Stomach (tissue), 4 donors: ENCODE measurements at regions not wholly inside any gene's neighbourhood (a gene's known extent, or its start where the extent isn't known, plus 50 kb on each side); places are given as distances from the start of the nearest gene placed in this dataset.

Experiments used
- CTCF ChIP-seq, 7 experiments: fragments of 450-650 bp in 4 of 7; fragments of 200-600 bp in 3 of 7; sonication (generic) in 3 of 7; IDR thresholded peaks; one replicate each; pipeline ENCODE4 v1.5.1; 2016 to 2019; ENCODE audit warnings: antibody characterized with exemption in 7 of 7, control low read depth in 2 of 7, mild to moderate bottlenecking in 1 of 7
- POLR2A ChIP-seq, 4 donors: fragments of 450-650 bp; IDR thresholded peaks; one replicate each; pipeline ENCODE4 v1.6.1; 2016; ENCODE audit warnings: antibody characterized with exemption in 4 of 4, control low read depth in 2 of 4, mild to moderate bottlenecking in 1 of 4, moderate library complexity in 1 of 4

- no peak for TF ChIP-seq POLR2A (IDR thresholded peaks at IDR 0.05)
- no peak for TF ChIP-seq CTCF (IDR thresholded peaks at IDR 0.05)
Observed at GRCh38 chr4:151859641-151860040, 98.8 kb upstream of the GATB start.
